Activated gamma-delta T cell treated with Interleukin-2 at 50 U/mL for 16 hours (primary cell): ENCODE measurements at regions not wholly inside any gene's neighbourhood (a gene's known extent, or its start where the extent isn't known, plus 50 kb on each side); places are given as distances from the start of the nearest gene placed in this dataset.
"Not testable (repeated sequence)": the region's sequence is repeated elsewhere in the genome, so short reads cannot be mapped to it uniquely, and the experiment has no call there.

Experiments used
- DNase-seq: peaks from one replicate; pipeline ENCODE4 v3.0.0-alpha.2; 2020

GRCh38 chr10:65341323-65341925, 1584.4 kb upstream of the LRRTM3 start:
- no peak for DNase-seq

DNA sequence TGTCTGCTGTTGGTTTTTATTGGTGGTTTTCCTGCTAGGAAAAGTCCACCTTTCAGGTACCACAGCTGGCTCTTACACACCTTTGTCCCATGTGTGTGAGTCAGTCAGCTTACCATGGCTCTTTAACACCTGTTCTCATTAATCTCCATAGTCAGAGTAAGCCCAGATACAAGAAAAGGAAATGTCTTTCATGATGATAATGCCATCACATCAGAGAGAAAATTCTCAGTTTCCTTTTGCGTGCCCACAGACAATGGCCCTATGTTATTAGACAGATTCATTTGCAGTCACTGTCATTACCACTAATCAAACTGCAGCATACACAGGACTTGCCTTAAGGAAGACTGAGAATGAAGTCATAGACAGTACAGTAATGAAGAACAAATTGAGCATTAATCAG, 1583.6 kb upstream of the LRRTM3 start:
- DNase-seq, result no peak

DNA sequence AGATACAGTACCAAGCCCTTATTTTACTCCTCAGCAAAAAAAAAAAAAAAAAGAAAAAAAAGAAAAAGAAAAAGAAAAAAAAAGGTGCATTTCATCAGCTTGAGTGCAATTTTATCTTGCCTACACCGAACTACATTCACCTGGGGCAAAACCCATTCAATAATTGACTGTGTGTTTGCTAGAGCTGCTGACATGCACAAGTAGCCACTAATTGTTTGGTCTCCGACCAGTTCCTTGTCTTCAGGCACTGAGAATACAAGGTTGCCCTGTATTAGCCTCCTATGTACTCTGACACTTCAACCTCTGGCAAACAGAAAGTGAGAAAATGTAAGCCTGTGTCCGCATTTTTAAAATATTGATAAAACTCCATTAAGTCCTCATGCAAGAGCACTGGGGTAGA, 1579.4 kb upstream of the LRRTM3 start:
- no peak for DNase-seq

DNA sequence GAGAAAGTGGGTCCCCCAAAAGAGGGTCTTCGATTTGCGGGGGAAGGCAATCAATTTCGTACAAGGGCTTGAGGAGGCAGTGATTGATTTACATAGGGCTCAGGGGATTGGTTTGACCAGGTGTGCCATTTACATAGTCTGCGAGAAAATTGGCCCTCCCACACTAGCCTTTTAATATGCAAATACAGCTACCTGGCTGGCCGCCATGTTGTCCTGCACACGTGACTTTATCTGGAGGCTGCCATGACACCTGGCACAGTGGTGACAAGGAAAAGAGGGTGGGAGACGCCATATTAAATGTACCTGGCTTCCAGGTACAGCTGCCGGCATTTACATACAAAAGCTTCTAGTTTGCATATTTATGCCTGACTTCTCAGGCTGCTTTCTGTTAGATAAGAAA, 1577.2 kb upstream of the LRRTM3 start:
- no peak for DNase-seq

DNA sequence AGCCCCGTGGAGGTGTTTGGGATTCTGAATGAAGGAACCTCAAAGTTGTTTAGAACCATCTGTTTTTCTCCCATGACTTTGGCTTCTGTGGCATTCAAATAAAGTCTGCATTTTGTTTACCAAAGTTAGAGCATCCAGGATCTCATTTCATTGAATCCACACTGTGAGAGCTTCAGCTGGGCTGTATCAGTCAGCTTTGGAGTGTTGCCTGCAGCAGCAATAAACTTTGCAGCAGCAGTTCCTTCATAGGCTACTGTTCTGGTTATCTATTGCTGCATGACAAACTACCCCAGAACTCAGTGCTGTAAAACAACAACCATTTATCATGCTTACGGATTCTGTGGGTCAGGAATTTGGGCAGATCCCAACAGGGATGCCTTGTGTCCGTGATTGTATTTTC, 1575.2 kb upstream of the LRRTM3 start:
- no peak for DNase-seq

- DNase-seq, result no peak
These were observed 1570.6 kb upstream of the LRRTM3 start for GRCh38 chr10:65355141-65355680.

DNA sequence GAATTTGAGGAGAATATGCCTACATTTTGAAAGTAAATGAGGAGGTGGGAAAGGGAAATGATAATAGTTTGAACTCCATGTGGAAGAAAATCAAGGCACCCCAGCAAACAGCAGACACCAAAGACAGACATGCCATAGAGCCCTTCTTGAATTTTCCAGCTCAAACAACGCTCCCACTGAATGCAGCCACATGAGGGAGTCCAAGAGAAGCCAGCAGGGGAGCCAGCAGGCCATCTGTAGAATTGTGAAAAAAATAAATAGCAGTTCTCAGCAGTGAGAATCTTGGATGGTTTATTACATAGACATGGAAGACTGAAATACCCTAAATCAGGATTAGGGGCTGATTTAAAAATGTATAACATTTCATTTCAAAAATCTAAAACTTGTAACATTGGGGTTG, 1567.3 kb upstream of the LRRTM3 start:
- no peak for DNase-seq

- no peak for DNase-seq
These were observed 1565.3 kb upstream of the LRRTM3 start for GRCh38 chr10:65360497-65360896.

- no peak for DNase-seq
These were observed 1560.0 kb upstream of the LRRTM3 start for GRCh38 chr10:65365878-65366277.

- DNase-seq, result no peak
These were observed 1558.1 kb upstream of the LRRTM3 start for GRCh38 chr10:65367706-65368105.

DNA sequence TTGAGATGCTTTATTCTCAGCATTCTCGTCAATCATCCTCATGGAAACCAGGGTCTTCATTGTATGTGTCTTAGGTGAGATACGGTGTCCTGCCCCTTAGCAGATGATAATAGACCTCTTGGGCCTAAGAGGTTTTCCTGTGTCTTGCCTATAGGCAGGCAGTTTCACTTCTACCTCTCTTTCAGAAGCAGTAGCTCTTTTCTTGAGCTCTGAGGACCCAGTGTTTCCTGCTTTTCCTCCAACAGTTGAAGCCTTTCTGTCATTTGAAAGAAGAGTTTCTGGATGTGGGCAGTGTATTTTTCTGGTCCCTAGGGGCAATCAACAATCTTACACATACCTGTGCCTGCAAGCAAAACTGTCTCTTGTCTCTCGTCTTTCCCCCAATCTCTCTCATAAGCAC, 1550.3 kb upstream of the LRRTM3 start:
- no peak for DNase-seq

DNA sequence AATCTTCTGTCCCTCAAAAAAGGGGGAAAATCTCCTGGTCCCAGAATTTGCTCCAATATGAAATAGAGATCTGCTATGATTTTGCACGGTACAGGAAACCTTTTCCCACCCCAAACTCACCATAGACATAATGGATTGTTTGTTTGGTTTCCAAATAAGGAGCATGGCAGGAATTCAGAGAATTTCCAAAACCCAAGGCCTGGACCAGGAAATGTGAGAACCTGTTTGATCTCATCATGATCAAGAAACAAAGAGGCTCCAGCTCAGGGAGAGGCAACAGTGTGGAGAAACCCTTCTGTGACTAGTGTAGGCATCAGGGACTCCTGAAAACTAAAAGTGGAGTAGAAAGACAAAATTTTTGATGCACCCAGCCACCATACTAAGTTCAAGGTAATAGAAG, 1548.1 kb upstream of the LRRTM3 start:
- DNase-seq, result no peak

DNA sequence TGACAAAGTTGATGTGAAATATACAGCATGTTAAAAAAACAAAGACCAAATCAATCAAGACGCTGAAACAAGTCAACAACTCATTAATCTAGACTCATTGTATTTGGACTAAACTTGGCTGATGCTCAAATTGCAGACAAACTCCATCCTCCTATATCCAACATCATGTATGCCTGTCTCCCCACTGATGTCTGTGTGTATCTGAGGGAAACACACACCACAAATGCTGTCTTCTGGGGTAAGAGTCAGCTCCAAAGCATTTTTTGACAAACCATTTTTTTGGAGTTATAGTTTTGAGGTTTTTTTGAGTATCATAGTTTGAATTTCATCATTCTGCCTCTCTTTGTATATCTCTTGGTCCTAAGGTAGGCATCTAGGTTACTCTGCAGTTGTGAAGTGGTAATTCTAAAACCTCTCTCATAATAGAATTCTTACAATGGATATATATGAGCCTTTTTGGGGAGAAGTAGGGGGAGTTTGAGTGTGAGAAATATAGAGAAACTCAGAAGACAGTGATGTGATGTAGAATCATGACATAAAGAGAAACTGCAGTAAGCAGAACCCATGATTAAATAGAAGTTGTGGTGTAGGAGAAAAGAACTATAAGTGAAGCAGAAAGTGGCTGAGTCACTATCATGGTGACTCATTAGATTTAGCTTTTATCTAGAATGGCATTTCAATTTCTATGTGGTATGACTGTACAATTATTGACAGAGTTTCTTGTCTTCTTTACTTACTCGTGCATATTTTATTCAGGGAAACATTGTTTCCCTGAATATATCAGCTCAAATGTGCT, 1531.1 kb upstream of the LRRTM3 start:
- no peak for DNase-seq

DNA sequence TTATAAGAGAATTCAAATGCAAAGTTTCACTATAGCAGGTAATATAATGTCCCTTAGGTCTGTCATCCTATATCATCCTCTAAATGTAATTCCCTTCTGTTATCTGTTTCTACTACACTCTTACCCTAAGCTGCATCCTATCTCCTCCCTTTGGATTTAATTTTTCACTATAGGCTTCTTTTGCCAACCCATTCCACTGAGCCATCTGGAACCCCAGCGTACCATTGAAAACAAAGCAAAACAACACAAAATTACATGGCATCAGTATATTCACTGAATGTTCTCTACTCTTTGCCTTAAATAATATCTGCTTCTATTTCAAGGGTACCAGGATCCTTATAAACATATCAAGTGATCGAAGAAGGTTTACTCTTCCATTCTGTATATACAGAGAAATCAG, 1530.2 kb upstream of the LRRTM3 start:
- no peak for DNase-seq

DNA sequence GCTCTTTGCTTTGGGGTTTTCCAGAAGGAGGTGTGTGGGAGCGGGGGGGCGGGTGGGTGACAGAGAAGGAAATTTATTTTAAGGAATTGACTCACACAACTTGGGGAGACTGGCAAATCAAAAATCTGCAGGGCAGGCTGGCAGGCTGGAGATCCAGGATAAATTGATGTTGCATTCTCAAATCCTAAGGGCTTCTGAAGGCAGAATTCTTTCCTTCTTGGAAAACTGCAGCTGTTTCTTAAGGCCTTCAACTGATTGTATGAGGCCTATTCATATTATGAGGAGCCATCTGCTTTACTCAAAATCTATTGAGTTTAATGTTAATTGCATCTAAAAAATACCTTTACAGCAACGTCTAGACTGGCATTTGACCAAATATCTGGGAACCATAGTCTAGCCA, 1528.8 kb upstream of the LRRTM3 start:
- DNase-seq, result no peak

- DNase-seq, result no peak
These were observed 1517.4 kb upstream of the LRRTM3 start for GRCh38 chr10:65408401-65408800.

- DNase-seq, result no peak
These were observed 1512.8 kb upstream of the LRRTM3 start for GRCh38 chr10:65413001-65413400.

- no peak for DNase-seq
These were observed 1510.5 kb upstream of the LRRTM3 start for GRCh38 chr10:65415318-65415717.

DNA sequence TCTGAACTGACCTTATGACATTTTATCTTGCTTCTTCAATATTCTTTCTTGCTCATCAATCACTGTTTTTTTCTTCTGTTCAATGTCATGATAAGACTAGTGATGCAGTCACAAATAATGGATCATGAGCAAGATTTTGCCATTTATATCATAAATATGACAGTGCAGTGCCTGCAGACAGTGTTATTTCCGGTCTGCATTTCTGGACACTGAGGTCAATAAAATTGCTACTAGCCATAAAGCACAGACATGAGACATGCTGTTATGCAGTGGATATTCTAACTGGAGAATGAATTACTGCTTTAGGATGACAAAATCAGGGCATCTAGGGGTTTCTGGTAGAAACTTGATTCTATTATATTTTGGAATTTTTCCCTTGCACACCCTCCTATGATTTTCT, 1509.7 kb upstream of the LRRTM3 start:
- DNase-seq, result no peak

- no peak for DNase-seq
These were observed 1506.2 kb upstream of the LRRTM3 start for GRCh38 chr10:65419629-65420028.

DNA sequence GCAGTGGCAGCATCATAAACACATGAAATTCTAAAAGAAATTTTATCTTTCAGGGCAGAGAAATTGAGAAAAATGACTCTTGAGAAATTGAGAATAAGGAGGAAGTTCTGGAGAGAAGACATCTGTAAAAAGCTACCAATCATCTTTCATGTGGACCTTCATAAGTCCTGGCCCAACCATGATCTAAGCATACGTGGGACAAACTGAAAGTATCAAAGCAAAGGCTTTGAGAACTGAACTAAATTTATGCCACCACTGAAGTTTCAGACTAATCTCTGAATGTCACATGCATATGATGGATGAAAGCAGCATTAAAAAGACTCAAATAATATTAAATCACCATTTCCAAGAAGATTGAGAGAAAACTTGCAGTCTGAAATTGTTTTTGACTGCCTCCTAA, 1502.8 kb upstream of the LRRTM3 start:
- no peak for DNase-seq

- DNase-seq, result not testable (repeated sequence)
These were observed 1496.5 kb upstream of the LRRTM3 start for GRCh38 chr10:65429381-65429780.

DNA sequence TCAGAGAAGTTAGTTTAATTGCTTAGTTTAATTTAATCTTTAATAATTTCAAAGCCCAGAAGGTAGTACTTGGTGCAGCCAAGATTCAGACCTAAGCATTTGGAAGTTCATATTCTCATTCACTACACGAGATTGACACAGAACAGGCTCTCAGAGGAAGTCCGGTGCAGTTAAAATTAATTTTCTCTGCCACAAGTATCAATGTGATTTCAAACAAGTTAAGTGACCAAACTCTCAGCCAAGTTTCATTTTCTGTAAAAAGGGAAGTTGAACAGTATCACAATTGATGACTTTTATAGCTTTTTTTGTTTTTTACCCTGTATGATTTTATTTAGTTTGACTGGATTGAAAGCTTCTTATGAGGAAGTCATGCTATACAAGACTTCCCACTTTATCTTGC, 1494.9 kb upstream of the LRRTM3 start:
- no peak for DNase-seq

DNA sequence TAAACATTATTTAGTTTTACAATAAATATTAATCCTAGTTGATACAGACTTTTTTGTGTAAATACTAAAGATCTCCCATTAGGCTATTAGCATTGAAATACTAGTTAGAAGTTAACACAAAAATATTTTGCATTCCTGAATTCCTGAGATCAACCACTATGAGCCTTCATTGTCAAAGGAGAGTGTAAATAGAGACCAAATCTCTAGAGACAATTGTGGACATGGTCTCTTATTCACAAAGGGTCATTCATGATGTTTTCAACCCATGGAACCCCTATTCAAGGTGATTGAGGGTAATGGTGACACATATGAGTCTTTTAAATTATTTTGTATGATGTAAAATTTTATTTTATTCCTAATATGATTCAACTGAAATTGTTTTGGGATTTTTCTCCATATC, 1454.8 kb upstream of the LRRTM3 start:
- no peak for DNase-seq

DNA sequence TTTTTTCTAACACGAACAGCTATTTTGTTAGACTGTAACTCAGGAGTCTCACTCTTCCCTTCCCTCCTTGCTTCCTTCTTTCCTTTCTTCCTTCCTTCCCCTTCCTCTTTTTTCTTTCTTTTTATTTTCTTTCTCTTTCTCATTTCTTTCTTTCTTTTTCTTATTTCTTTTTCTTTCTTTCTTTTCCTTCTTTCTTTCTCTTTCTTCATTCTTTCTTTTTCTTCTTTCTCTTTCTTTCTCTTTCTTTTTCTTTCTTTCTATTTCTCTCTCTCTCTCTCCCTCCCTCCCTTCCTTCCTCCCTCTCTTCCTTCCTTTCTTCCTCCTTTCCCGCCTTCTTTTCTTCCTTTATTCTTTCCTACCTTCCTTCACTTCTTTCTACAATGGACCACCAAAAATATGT, 1443.0 kb upstream of the LRRTM3 start:
- no peak for DNase-seq
